Ovary (tissue), 3 donors: ENCODE measurements at regions not wholly inside any gene's neighbourhood (a gene's known extent, or its start where the extent isn't known, plus 50 kb on each side); places are given as distances from the start of the nearest gene placed in this dataset.

ENCODE experiments used
- CTCF ChIP-seq, 3 donors: fragments of 450-650 bp in 2 of 3; fragments of 200-600 bp in 1 of 3; IDR thresholded peaks; one replicate each; pipeline versions ENCODE4 v1.5.1 to v1.8.0; 2016 to 2022; ENCODE audit warnings: antibody characterized with exemption in 3 of 3, mild to moderate bottlenecking in 1 of 3
- POLR2A ChIP-seq: fragments of 450-650 bp; IDR thresholded peaks from one replicate; pipeline ENCODE4 v1.6.1; 2017; ENCODE audit warnings: antibody characterized with exemption, mild to moderate bottlenecking, moderate library complexity
- donor health status: DM: no; HTN: no; CAD: no.

DNA sequence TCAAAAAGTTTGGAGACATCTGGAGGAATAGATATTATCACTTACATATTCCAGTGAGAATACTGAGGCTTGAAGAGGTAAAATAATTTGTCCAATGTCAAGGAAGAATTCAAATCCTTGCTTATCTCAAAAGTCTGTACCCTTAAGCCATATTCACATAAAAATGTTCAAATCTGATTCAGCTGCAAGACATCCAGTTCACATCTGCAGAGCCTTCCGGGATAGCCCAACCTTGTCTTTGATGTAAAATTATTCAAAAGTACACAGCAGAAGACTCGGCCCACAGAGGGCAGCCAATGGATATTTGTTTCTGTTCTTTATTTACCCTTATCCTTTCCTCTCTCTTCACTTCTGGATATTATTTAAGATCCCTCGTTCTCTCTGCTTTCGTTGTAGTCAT lies 1183.8 kb upstream of the WWC1 start:
- TF ChIP-seq POLR2A (no peak), CTCF (IDR thresholded peaks at IDR 0.05) (no peak)
